ENCODE measurements at regions not wholly inside any gene's neighbourhood (a gene's known extent, or its start where the extent isn't known, plus 50 kb on each side); places are given as distances from the start of the nearest gene placed in this dataset.

DNA sequence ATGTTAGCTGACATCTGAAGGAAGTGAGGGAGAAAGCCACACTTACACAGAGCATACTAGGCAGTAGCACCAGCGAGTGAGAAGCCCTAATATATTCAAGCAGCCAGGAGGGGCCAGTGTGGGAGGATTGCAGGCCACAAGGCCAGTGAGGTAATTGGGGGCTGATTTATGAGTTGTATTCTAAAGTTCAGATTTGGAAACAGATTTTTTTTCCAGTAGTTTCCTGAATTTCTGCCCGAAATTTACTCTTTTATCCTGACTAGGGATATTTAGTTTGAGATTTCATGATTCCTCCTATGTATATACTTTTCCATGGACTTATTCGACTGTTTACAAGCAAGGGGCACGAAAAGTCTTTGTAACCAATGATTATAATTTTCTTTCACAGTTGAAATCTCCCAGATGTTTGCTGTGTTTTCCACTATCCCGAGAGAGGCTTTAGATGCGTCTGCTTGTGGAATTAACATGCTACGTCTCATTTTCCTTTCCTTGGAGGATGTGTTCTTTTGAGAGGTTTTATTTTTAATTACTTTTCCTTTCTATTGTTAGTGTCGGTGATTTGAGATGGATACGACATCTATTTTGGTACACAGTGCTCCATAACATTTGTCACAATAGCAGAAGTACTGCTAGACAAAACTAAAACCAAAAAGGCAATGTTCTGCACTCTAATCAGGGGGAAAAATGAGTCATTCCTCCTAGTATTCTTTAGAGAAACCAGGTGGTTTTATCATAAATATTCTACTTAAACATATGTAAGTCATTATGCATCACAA is 356.3 kb upstream of the HSF2 start:
- no peak for DNase-seq (ENCODE audit: low read depth)

DNA sequence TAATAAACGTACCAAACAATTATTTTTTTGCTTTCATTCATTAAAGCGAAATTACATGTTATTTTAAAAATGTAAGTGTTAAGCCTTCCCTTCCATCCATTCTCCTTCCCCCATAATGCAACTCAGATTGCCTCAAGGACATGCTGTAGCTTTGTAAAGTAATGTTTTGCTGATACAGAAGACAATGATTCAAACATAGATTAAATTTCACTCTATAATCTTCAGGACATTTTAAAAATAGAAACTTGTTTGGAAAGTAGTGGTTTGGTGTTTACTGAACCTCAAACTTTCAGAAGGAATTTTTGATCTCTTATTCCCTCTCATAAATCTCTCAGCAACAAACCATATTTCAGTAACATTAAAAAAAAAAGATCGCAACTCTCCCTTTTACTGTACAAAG is 350.9 kb upstream of the HSF2 start:
- DNase-seq (ENCODE audit: low read depth): peak; percentile 42

DNA sequence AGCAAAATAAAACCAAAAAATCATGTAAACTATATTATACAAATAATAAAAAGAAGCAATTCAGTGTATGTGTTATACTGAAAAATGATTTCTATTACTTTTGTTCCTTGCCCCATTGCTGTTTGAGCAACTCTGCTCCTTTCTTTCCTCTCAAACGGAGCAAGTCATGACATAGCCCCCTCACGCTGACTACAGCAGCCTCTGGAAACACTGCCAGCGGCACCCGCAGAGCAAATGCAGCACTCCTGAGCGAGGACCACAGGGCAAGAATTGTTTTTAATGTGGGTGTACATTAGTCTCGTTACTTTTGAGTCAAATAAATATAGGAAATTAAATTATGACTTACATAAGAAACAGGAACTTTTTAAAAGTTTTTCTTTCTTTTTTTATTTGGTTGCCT is 350.1 kb upstream of the HSF2 start:
- peak; percentile 39 for DNase-seq (ENCODE audit: low read depth)

DNA sequence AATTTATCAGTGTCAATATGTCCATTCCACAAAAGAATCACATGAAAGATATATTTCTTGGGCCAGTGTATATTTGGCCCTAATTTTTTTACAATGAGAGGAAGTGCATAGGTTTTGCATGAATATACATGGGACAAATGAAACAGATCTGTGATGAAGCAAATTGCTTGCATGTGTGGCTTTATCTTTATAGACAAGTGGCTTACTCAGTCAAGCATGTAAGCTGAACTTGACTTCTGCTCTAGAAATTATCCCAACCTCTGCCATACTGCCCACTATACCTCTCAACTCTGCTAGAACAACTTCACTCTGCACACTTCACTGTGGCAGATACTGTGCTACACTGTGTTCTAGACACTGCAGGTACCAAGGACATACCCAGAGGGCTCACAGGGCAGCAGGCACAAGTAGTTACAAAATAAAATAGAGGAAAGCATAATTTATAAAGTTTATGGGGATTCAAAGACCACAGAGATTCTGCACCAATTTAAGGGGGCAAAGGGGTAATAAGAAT is 349.2 kb upstream of the HSF2 start:
- DNase-seq (ENCODE audit: low read depth): no peak

DNA sequence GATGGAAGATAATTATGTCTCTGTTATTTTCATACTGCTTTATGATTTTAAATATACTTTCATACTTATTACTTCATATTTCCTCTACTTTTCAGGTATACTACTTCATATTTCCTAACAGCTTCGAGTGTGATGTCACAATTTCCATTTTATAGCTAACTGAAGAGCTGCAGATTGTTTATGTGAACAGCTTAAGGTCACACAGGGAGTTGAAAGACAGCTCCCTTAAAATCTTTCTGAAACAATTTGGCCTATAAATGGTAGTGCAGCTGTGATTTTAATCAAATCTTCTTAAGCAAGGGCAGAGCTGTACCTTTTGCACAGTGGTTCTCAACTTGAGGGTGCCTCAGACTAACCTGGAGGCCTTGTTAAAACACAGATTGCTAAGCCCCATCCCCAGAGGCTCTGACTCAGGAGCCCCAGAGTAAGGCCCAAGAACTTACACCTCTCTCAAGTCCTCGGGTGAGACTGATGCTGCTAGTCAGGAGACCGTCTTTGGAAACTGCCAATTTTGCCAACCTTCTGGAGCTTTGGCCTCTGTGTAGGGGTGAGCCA is 347.0 kb upstream of the HSF2 start:
- no peak for DNase-seq (ENCODE audit: low read depth)

DNA sequence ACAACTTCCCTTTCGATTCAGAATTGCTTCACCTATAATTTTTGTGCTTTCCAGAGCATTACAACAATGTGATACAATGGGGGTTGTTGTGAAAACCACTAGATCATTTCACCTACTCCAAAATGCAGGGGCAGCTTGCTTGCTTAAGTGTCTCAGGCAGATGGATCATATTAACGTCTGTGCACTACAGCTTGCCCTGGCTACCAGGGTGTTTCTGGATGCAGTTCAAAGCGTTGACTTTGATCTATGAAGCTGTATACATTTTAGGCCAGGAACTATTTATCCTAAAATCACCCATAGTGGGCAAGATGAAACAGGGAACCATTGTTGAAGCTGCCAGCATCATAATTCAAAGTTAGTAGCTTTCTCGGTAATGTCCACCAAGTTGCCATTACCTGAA is 339.5 kb upstream of the HSF2 start:
- no peak for DNase-seq (ENCODE audit: low read depth)

DNA sequence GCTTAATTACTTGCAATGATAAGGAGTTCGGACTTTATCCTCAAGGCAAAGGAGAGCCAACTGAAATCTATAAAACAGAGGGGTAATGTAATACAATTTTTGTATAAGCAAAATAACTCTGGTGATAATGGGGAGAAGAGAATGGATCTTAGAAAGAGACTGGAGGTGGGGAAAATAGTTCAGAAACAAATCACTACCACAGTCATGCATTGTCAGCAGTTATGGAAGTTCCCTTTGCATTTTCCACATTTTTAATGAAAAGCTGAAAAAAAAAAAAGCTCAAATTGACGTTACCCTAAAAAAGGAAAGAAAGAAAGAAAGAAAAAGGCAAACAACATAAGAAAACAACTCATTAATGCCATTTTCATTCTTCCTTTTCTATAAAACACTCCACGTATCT is 337.6 kb upstream of the HSF2 start:
- DNase-seq (ENCODE audit: low read depth): no peak

DNA sequence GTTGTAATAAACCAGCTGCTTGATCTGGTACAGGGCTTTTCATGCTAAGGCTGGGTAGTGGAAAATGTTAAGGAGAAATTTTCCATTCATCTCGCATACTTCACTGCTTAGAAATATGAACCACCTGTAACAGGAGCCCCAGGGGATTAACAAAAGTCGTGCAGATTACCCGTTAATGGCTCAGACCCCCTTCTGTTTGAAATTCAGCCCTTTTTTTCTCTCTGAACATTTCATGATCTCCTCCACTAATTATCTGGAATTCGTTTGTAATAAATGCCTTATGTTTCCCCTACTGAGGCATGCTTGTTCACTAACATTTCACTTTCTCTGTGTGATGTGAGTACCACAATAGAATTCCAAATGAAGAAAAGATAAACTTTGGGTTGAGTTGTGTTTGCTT is 336.4 kb upstream of the HSF2 start:
- DNase-seq (ENCODE audit: low read depth): no peak

DNA sequence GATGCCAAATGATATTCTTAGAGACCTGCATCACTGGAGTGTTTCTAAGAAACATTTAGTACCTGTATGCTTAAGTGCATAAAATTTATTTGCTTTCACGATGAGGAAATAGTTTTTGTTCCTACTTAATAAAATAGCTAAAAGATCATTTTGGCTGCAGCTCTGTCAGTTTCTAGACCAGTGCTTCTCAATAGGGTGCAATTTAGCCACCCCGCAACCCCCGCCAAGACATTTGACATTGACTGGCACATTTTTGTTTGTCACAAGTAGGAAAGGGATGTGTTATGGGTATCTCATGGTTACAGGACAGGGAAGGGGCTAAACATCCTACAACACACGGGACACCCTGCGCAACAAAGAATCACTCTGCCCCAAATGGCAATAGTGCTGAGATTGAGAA is 335.7 kb upstream of the HSF2 start:
- DNase-seq (ENCODE audit: low read depth): no peak

DNA sequence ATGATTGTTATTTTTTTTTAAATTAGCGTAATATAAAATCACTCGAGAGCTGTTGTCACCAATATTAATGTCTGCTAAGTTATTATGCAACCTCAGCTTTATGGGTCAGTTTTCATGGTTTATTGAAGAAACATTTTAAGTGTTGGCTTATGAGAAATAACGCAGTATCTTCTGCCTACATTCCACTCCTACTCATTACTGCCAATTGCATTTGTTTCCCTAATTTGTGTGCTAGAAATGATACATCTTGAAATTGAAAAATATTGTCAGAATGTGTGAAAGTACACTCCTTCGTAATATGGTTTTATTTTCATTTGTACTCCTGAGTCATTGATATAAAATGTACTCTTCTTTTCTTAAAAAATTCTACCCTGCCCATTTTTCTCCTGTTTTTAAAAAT is 333.3 kb upstream of the HSF2 start:
- DNase-seq (ENCODE audit: low read depth): no peak

DNA sequence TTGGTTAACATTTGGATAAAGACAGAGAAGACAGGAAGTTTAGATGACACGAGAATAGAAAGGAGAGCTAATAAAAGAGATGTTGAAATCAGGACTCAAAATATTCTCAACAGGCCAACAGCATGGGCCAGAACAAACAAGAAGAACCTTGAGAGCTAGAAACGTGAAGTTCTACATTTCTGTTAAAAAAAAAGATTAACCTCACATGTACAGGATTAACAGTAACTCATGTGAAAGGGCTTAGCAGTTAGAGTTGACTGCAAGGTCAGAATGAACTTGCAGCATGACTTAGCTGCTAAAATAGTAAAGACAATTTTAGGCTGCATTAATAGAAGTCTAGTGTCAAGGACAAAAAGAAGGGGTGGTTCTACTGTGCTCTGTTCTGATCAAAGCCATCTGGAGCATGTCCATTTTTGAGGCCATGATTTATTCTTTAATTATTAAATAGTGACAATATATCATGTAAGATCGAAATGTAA is 331.1 kb upstream of the HSF2 start:
- peak; percentile 5 for DNase-seq (ENCODE audit: low read depth)

DNA sequence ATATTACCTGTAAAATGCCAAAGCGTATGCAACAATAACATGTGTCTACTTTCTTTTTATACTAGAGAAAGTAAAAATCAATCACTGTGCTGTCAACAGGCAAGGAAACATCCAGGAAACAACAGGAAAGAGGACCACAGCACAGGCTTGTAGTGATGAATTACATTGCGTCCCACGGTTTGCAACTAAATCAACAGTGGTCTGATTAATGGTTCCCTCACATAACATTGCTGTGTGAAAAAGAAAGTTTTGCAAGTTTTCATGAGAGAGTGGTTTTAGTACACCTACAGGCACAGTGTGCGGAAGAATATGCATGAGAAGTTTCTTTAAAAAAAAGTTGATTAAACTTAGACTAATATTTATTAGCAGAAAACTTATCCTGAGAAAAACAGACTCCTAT is 329.5 kb upstream of the HSF2 start:
- DNase-seq (ENCODE audit: low read depth): no peak

DNA sequence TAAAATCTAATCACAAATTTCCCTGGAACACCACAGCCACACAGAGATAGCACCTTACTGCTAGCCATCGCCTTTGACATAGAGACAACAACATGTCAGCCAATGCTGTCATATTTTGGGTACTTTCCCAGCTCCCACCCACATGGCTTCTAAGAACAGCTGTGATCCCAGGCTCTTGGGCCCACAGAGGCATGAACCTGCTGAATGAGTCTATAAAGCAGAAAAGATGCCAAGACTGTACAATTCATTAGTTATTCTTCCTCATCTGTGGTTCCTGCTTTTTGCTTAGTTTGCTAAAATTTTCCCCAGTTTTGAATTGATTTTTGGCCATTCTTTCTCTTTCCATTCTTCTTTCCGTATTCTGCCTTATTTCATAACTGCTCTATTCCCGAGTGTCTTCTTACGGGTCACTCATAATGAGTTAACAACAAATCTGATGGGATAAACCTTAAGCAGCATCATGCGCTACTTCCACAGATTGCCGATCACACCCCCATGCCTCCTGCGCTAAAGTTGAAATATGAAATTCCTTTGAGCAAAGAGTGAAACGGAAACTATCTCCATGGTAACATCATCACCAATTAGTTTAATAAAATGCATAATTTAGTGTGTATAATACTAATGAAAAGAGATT is 327.3 kb upstream of the HSF2 start:
- DNase-seq (ENCODE audit: low read depth): peak; percentile 71

DNA sequence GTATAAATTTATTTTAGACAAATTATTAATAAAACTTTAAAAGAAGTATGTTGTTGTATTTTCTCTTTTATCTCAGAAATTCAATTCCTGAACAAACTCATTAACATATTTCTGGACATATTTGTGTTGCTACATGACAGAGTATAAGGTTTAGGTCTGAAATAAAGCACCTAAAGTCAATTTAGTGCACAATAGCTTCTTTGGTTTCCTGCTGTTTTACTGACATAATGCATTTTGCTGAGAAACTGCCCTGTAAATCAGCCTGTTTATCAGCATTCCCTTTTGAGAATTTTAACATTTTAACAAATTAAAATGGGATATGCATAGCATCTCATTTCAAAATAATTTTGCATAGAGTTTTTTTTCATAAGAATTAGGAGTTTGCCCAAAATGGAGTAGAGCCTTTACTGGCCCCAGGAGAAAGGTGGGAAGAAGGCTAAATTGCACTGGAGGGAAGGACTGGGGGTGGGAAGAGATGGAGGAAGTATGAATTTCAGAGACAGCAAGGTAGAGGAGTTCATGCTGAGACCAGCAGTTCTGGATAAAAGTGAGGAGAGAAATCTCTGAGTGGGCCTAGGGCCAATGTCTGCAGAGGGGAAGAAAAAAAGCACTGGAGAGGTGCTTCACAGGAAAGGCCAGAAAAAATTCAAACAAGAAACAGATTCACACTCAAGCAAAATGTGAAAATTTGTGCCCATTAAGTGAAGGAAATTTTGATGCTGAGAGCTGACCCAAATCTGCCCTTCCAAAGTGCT is 324.2 kb upstream of the HSF2 start:
- no peak for DNase-seq (ENCODE audit: low read depth)

DNA sequence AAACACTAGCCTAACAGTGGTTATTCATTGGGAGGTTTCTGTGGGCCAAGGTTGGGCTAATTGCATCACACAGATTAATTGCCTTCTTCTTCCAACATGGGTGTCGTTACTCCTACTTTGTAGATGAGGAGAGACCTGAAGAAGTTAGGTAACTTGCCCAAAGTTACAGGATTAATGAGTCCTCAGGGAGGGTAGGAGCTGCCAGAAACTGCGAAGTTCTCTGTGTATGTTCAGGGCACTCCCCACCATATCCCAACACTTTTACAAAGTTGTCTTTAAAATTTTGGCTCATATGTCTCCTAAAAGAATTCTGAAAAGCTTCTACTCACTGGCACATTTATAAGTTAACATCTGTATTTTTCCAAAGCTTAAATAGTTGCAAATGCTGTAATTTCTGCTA is 323.5 kb upstream of the HSF2 start:
- DNase-seq (ENCODE audit: low read depth): no peak

DNA sequence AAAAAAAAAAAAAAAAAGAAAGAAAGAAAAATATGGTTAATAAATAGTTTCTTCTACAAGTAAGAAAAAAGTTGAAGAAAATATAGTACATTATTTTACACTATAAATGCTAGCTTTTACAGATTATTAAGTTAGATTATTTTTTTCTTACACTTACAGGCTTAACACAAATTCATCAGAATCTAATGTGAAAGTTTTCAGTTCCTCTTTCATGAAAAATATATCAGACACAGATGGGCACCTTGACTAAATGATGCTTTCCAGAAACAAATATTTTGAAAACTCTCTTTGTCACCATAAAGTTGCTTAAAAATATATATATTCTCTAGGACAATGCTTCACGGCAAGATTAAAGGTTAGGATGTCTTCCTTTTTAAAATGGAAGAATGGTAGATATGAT is 321.8 kb upstream of the HSF2 start:
- DNase-seq (ENCODE audit: low read depth): no peak

DNA sequence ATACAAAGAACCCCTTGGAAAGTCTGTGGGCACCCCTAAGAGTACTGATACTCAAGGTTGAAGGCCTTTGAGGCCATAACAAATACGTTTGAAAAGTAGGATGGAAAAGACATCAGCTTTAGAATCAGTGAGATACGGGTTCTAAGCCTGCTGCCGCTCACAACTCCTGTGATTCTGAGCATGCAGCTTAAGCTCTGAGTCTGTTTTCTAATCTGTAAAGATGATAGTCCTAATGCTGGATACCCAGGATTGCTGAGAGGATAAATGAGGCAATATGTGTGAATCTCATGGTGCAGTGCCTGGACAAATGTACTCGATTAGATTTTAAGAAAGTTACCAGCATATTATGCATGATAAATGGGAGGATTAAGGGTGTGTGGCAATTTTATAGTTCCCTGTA is 321.0 kb upstream of the HSF2 start:
- DNase-seq (ENCODE audit: low read depth): no peak

DNA sequence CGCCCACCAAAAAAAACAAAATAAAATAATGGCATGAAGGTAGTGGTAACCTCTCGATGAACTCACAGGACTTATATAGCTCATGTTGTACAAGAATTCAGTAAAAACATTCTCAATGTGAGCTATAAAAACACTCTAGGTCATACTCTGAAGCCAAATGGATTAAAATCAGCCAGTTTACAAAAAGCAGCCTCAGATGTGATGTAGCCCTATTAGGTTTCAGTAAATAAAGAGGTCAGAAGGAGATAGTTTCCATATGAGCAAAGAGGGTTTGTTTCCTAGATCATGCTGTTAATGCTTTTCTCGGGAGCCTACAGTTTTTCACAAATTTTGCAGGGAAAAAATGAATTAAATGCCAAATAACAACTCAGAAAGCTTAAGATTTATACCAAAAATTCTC is 319.5 kb upstream of the HSF2 start:
- DNase-seq (ENCODE audit: low read depth): no peak

DNA sequence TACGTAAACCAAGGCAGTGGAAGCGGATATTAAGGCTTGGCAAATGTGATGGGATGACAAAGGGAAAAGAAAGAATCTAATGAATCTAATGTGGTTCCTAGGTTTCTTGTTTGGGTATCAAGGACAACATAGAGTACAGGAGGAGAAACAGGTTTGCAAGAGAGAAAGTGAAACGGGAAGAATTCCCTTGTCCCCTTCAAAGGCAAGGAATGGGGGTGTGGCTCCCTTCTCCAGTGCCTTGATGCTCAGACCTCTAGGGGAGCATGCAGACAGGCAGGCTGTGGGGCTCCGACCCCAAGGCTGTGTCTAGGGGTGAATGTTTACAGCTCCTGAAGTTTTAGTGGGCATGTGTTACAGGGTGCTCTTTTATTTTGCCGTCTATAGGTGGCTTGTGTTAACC is 317.5 kb upstream of the HSF2 start:
- DNase-seq (ENCODE audit: low read depth): no peak

DNA sequence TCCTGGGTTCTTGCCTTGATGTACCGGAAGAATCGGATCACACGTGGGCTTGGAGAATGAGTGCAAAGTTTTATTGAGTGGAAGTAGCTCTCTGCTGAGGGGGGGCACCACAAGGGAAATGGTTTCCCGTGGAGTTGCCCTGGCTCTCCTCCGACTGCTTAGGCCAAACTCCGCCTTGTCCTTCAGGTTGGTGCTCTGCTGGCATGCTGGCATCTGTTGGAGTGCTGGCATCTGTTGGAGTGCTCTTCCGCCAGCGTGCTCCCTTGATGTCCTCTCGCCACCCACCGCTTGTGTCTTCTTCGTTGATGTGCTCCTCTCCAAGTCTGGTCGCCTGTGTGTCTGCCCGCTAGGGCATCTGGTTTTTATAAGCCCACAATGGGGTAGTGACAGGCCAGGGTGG is 317.1 kb upstream of the HSF2 start:
- no peak for DNase-seq (ENCODE audit: low read depth)

DNA sequence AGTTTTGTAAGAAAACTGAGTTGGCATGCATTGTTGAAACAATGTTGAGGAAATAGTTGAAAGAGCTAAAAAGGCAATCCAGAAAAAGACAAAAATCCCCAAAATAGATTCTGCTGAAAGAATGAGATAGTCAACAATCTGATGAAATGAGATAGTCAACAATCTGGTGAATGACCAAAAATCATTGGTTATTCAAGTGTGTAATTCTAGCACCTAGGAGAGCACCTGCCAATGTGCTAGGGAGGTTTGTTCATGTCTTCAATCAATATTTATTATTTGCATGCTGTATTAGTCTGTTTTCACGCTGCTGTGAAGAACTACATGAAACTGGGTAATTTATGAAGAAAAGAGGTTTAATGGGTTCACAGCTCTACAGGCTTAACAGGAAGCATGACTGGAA is 307.1 kb upstream of the HSF2 start:
- DNase-seq (ENCODE audit: low read depth): no peak

DNA sequence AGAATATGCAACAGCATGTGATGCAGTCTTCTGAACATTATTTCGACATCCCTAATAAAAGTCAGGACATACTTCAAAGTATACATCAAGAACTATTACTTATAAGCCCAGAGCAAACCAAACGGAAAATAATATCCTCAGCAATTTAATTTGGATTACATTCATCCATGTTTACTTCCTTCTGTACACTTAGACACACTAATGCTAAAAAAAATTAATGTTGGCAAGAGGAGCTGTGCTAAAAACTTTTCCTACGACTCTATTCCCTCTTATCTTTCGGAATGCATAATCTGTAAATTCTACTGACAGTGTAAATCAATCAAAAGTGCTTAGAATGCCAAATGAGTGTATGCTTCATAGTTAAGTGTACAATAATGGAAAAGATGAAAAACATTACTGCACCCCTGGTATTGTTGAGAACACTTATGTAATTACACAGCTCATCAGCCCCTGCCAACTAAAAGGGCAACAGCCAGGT is 301.2 kb upstream of the HSF2 start:
- DNase-seq (ENCODE audit: low read depth): no peak
